Gastrocnemius medialis (tissue), 4 donors: ENCODE measurements at regions not wholly inside any gene's neighbourhood (a gene's known extent, or its start where the extent isn't known, plus 50 kb on each side); places are given as distances from the start of the nearest gene placed in this dataset.

Source experiments
- CTCF ChIP-seq, 5 experiments: fragments of 450-650 bp in 3 of 5; fragments of 200-600 bp in 2 of 5; sonication (generic) in 2 of 5; IDR thresholded peaks in 4 of 5; conservative IDR thresholded peaks in 1 of 5; 1 replicate in 4 of 5; 2 replicates in 1 of 5; pipeline ENCODE4 v1.5.1; 2016 to 2019; ENCODE audit warnings: antibody characterized with exemption in 5 of 5, mild to moderate bottlenecking in 3 of 5, moderate library complexity in 3 of 5
- POLR2A ChIP-seq, 2 donors: fragments of 450-650 bp; IDR thresholded peaks; one replicate each; pipeline ENCODE4 v1.6.1; 2017; ENCODE audit warnings: antibody characterized with exemption in 2 of 2, mild to moderate bottlenecking in 2 of 2, moderate library complexity in 2 of 2

DNA sequence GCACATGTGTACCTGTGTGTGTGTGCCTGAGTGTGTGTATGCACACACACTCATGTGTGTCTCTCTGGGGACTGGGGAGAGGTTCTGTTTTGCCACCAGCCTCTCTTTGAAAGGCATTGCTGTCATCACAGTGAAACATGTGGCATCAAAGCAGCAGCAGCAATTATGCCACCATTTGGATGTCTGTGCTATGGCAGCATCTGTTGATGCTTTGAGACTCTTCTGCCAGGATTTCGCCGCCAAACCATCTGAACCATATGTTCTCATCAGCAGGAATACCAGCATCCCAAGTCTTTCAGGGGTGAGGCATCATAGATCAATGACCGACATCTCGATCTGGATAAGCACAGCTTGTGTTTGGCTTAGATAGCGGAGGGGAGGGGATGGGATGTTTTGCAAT lies 168.6 kb downstream of the FAT3 start:
- TF ChIP-seq CTCF (IDR thresholded peaks at IDR 0.05 in 4 of 5, conservative IDR thresholded peaks at IDR 0.05 in 1 of 5) (no peak), POLR2A (IDR thresholded peaks at IDR 0.05) (no peak)
